ENCODE measurements at regions not wholly inside any gene's neighbourhood (a gene's known extent, or its start where the extent isn't known, plus 50 kb on each side); places are given as distances from the start of the nearest gene placed in this dataset.
"Not testable (repeated sequence)": the region's sequence is repeated elsewhere in the genome, so short reads cannot be mapped to it uniquely, and the experiment has no call there.

GRCh38 chr1:182301467-182302198 is 90.0 kb downstream of the GLUL start:
- H3K36me3 Mint-ChIP-seq = no peaks in the 10 kb centered on the region
- no peaks in the 10 kb centered on the region for H3K4me1 Mint-ChIP-seq
- no peak overlapping the region for H3K27ac Mint-ChIP-seq
- no peak overlapping the region for H3K4me3 Mint-ChIP-seq
- no peaks in the 10 kb centered on the region for H3K9me3 Mint-ChIP-seq
- ATAC-seq = no peak
- H3K27me3 Mint-ChIP-seq = peaks cover 17% of the 10 kb centered on the region

- Mint-ChIP-seq H3K4me3 (no peak overlapping the region), H3K36me3 (no peaks in the 10 kb centered on the region), H3K4me1 (peaks cover under 1% of the 10 kb centered on the region), H3K27me3 (peaks cover 20% of the 10 kb centered on the region), H3K27ac (no peak overlapping the region), H3K9me3 (no peaks in the 10 kb centered on the region)
- ATAC-seq = no peak
Measured at GRCh38 chr1:182301026-182301436, 90.6 kb downstream of the GLUL start.

DNA sequence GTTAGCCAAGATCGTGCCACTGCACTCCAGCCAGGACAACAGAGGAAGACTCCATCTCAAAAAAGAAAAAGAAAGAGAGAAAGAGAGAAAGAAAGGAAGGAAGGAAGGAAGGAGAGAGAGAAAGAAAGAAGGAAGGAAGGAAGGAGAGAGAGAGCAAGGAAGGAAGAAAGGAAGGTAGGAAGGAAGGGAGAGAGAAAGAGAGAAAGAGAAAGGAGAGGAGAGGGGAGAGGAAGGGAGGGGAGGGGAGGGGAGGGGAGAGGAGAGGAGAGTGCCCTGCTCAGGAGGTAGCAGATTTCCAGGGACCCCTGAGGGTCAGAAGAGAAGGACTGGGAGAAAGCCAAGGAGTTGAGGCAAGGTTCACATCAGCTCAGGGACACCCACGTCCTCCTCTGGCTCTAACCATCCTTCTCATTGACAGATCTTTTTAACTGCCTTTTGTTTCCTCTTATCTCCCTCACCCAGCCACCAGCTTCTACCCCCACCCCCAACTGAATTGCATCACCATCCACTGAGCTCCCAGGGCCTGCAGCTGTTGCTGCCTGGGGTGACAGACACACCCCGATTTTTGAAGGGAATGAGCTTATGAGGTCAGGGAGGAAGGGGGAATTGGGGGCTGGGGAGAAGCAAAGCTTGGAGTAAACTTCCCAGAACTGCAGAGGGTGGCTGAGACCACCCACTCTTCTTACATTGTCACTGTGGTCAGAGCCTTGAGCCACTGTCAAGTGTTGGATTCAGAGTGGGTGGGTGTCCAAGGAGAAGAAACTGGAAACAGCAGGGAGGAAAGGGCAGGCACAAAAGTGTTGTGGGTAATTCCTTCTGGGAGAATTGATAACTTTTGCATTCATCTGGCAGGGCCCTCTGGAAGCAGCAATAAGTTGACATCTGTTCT is 91.6 kb downstream of the GLUL start:
- H3K36me3 Mint-ChIP-seq = no peaks in the 10 kb centered on the region
- no peak overlapping the region for H3K27ac Mint-ChIP-seq
- peaks cover 20% of the 10 kb centered on the region for H3K27me3 Mint-ChIP-seq
- H3K9me3 Mint-ChIP-seq = peaks cover 3% of the 10 kb centered on the region
- H3K4me1 Mint-ChIP-seq = peaks cover 6% of the 10 kb centered on the region
- no peak overlapping the region for H3K4me3 Mint-ChIP-seq
- ATAC-seq = no peak

DNA sequence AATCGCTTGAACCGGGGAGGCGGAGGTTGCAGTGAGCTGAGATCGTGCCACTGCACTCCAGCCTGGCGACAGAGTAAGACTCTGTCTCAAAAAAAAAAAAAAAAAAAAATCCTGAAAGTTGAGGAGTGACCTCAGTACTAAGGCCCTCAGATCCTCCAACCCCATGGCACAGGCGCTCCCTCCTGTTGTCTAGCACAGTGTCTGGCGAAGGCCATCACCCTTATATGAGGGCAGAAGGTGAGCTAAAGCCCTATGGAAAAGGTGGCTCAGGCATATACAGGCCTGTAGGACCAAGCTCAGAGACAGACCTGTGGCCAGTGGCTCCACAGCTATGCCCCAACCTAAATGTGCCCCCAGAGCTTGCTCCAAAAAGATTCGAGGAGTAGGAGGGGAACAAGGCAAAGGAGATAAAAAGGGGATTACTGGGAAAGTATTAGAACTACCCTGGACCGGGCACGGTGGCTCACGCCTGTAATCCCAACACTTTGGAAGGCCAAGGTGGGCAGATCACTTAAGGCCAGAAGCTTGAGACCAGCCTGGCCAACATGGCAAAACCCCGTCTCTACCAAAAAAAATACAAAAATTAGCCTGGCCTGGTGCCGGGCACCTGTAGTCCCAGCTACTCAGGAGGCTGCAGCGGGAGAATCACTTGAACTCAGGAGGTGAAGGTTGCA is 92.4 kb downstream of the GLUL start:
- not testable (repeated sequence) for H3K4me1 Mint-ChIP-seq, H3K4me3 Mint-ChIP-seq, H3K27ac Mint-ChIP-seq, H3K36me3 Mint-ChIP-seq, H3K9me3 Mint-ChIP-seq, ATAC-seq
- H3K27me3 Mint-ChIP-seq = peaks cover 20% of the 10 kb centered on the region

DNA sequence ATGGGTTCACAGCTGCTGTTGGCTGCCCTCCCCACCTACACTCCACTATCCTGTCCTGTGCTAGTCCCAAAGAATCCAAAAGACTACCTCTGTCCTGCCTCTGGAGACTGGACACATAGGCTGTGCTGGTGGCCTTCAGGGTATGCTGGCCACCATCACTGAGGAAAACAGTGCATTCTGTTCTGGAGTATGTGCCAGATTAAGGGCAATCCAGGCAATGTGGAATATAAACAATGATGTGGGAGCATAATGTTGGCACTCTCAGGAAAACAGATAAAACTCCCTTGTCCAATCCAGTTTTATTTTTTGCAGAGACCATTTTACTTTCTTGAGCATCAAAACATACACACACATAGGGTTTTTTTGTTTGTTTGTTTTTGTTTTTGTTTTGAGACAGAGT is 94.3 kb downstream of the GLUL start:
- Mint-ChIP-seq H3K27me3 (peaks cover 20% of the 10 kb centered on the region), H3K36me3 (no peaks in the 10 kb centered on the region), H3K4me3 (no peak overlapping the region), H3K4me1 (peaks cover 6% of the 10 kb centered on the region), H3K9me3 (peaks cover 3% of the 10 kb centered on the region), H3K27ac (no peak overlapping the region)
- no peak for ATAC-seq

DNA sequence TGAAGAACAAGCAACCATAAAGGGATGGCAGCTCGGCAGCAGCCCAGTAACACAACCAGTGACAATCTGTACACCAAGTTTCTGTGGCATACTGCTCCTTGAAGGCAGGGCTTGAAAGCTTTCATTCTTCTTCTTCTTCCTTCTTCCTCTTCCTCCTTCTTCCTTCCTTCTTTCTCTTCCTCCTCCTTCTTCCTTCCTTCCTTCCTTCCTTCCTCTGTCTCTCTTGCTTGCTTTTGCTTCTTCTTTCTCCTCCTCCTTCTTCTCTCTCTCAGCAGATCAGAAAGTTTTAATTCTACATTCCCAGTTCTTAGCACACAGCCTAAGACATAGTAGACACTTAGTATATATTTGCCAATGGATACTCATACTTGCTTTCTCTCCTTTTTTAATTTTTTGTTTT is 95.9 kb downstream of the GLUL start:
- Mint-ChIP-seq H3K4me3 (no peak overlapping the region), H3K4me1 (peaks cover 6% of the 10 kb centered on the region), H3K27me3 (peaks cover 21% of the 10 kb centered on the region), H3K36me3 (no peaks in the 10 kb centered on the region), H3K27ac (no peak overlapping the region), H3K9me3 (peaks cover 3% of the 10 kb centered on the region)
- ATAC-seq = no peak

DNA sequence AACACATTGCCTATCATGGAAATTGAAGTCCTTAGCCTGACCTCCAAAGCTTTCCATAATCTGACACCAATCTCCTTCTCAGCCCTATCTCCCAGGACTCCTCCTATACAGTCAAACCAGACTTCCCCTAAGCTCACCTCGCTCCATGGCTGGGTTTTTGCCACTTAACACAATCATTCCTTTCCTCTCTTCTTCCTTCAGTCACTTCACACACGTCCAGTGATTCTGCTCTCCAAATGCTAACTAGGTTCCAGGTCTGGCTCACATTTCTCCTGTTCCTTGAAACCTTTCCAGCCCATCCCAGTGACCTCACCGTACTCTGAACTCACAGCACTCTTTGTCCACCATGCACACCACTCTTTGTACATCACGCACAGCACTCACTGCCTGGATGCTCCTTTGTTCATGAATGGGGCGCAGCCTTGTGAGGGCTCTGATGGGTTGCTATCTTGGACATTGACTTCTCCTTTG is 98.4 kb downstream of the GLUL start:
- no peaks in the 10 kb centered on the region for H3K36me3 Mint-ChIP-seq
- H3K27ac Mint-ChIP-seq = no peak overlapping the region
- H3K27me3 Mint-ChIP-seq = peaks cover 20% of the 10 kb centered on the region
- ATAC-seq = no peak
- H3K4me3 Mint-ChIP-seq = no peak overlapping the region
- H3K4me1 Mint-ChIP-seq = peaks cover 6% of the 10 kb centered on the region
- peaks cover 3% of the 10 kb centered on the region for H3K9me3 Mint-ChIP-seq

- Mint-ChIP-seq H3K27ac (no peak overlapping the region), H3K36me3 (no peaks in the 10 kb centered on the region), H3K9me3 (peaks cover 3% of the 10 kb centered on the region), H3K27me3 (peaks cover 20% of the 10 kb centered on the region), H3K4me3 (no peak overlapping the region), H3K4me1 (peaks cover 6% of the 10 kb centered on the region)
- no peak for ATAC-seq
Measured at GRCh38 chr1:182292193-182292741, 99.3 kb downstream of the GLUL start.

- Mint-ChIP-seq H3K27ac (no peak overlapping the region), H3K9me3 (peaks cover 3% of the 10 kb centered on the region)
Measured at GRCh38 chr1:182291584-182292192, 99.9 kb downstream of the GLUL start.

DNA sequence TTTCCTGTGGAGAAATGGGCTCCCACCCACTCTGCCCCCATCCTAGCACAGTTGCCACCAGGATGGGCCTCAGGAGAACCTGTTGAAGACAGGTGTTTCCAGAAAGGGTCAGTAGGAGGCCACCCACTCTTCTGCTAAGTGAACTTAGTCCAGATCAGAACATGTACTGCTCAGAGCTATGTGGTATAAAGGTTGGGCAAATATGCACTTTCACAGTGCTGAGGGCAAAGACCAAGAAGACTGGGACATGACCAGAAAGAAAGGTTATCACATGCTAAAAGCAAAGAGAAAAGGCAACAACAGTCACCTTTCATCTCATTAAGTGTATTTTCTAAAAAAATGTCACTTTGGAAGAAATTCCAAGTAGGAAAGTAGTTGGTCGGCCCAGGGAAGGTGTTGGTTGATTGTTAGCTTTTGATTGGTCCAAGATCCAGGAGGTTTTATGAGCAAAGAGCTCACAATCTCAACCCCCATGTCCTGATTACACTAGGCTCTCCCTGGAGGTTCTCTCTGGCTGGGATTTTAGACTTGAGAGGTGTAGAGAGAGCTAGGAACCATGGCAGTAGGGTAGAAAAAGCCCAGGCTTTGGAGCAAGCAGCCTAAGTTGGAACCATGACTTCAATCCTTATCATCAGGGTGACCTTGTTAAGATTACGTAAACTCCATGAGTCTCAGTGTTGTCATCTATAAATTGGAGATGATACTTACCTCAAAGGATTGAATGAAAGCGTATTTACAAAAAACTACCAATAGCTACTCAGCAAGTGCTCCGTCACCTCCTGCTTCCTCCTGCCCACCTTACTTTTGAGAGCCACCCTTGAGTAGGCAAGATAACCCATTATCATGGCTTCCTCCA is 102.6 kb downstream of the GLUL start:
- ATAC-seq = no peak
- Mint-ChIP-seq H3K4me1 (no peaks in the 10 kb centered on the region), H3K9me3 (no peaks in the 10 kb centered on the region), H3K27ac (no peak overlapping the region), H3K27me3 (peaks cover 12% of the 10 kb centered on the region), H3K4me3 (no peak overlapping the region), H3K36me3 (no peaks in the 10 kb centered on the region)

More at GRCh38 chr1:182291584-182292192, 99.9 kb downstream of the GLUL start:
- ATAC-seq = no peak
- no peaks in the 10 kb centered on the region for H3K36me3 Mint-ChIP-seq
- H3K4me1 Mint-ChIP-seq = peaks cover 6% of the 10 kb centered on the region
- H3K4me3 Mint-ChIP-seq = no peak overlapping the region
- peaks cover 15% of the 10 kb centered on the region for H3K27me3 Mint-ChIP-seq

DNA sequence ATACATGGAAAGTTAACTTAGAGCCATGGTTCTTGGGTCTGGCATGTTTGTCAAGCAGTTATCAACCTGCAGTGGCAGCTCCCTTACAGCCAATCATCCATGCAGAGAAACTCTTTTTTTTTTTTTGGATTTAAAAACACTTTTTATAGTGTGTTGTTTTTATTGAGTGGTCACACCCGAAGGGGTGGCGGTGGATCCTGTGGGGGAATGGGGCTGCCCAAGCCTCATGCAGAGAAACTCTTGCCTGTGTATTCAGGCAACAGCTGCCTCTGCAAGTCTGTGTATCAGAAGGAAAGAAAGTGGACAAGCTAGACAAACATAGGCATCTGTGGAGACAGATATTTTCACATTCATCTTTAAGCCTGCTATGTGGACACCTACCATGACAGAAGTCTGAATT is 104.8 kb downstream of the GLUL start:
- Mint-ChIP-seq H3K9me3 (no peaks in the 10 kb centered on the region), H3K36me3 (no peaks in the 10 kb centered on the region), H3K27ac (no peak overlapping the region), H3K4me3 (no peak overlapping the region), H3K27me3 (peaks cover 18% of the 10 kb centered on the region), H3K4me1 (no peaks in the 10 kb centered on the region)
- no peak for ATAC-seq

DNA sequence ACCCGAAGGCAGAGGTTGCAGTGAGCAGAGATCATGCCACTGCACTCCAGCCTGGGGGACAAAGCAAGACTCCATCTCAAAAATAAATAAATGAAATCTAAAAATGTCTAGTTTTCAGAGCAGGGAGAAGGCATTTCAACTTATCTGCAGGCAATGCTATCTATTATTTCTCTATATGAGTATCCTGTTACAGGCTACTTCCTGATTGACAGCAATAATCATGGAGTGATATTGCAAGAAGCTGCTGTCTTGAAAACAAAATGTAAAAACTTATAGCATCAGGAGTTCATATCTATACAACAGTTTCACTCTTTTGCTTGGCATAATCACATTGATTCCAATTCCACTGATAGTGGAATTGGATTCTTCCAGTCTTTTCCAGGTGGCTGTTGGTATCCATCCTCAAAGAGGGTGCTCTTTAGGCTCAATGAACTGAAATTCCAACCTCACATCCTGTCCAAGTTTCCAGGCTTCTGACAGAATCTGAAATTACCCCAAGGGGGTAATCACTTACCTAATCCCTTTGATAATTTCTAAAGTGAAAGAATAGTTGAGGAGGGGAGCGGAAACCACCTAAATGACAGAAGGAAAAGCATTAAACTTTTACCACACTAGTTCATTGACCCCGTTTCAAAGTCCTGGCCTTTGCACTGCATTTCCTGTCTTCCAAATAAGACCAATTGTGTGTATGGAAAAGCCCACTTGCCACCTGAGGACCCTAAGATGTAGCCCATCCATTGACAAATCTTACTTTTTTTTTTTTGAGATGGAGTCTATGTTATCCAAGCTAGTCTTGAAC is 107.6 kb downstream of the GLUL start:
- no peak for ATAC-seq
- H3K9me3 Mint-ChIP-seq = no peaks in the 10 kb centered on the region
- no peaks in the 10 kb centered on the region for H3K4me1 Mint-ChIP-seq
- H3K27me3 Mint-ChIP-seq = peaks cover 14% of the 10 kb centered on the region
- H3K36me3 Mint-ChIP-seq = no peaks in the 10 kb centered on the region
- no peak overlapping the region for H3K4me3 Mint-ChIP-seq
- no peak overlapping the region for H3K27ac Mint-ChIP-seq

- H3K4me1 Mint-ChIP-seq = no peaks in the 10 kb centered on the region
Measured at GRCh38 chr1:182281541-182281940, 110.0 kb downstream of the GLUL start.

More at GRCh38 chr1:182281541-182281940, 110.0 kb downstream of the GLUL start:
- no peak overlapping the region for H3K4me3 Mint-ChIP-seq
- H3K9me3 Mint-ChIP-seq = no peaks in the 10 kb centered on the region
- H3K36me3 Mint-ChIP-seq = no peaks in the 10 kb centered on the region
- no peak for ATAC-seq
- no peak overlapping the region for H3K27ac Mint-ChIP-seq
- H3K27me3 Mint-ChIP-seq = peaks cover 14% of the 10 kb centered on the region
